Esophagus muscularis mucosa (tissue), 4 donors: ENCODE measurements at regions not wholly inside any gene's neighbourhood (a gene's known extent, or its start where the extent isn't known, plus 50 kb on each side); places are given as distances from the start of the nearest gene placed in this dataset.

ENCODE experiments used
- CTCF ChIP-seq, 3 experiments: fragments of 200-600 bp in 2 of 3; fragments of 450-650 bp in 1 of 3; sonication (generic) in 2 of 3; IDR thresholded peaks; one replicate each; pipeline ENCODE4 v1.5.1; 2017 to 2019; ENCODE audit warnings: antibody characterized with exemption in 3 of 3, mild to moderate bottlenecking in 2 of 3, moderate library complexity in 1 of 3
- EP300 ChIP-seq: sonication (generic); formaldehyde crosslinking; IDR thresholded peaks from one replicate; pipeline ENCODE4 v1.6.1; 2017; ENCODE audit warnings: antibody characterized with exemption
- POLR2A ChIP-seq: fragments of 450-650 bp; IDR thresholded peaks from one replicate; pipeline ENCODE4 v1.6.1; 2017; ENCODE audit warnings: antibody characterized with exemption, moderate library complexity, mild to moderate bottlenecking, low read depth
- POLR2AphosphoS5 ChIP-seq, 2 donors: sonication (generic); formaldehyde crosslinking; IDR thresholded peaks; one replicate each; pipeline ENCODE4 v1.6.1; 2017; ENCODE audit warnings: antibody characterized with exemption in 2 of 2

GRCh38 chr9:20012232-20012631 is 223.4 kb upstream of the SLC24A2 start:
- TF ChIP-seq POLR2A (no peak), POLR2AphosphoS5 (IDR thresholded peaks at IDR 0.05) (no peak), CTCF (IDR thresholded peaks at IDR 0.05) (no peak), EP300 (no peak)
